ENCODE measurements at regions not wholly inside any gene's neighbourhood (a gene's known extent, or its start where the extent isn't known, plus 50 kb on each side); places are given as distances from the start of the nearest gene placed in this dataset.
A peak's percentile ranks its signal among the peaks of the same experiment; 100 is the strongest.

DNA sequence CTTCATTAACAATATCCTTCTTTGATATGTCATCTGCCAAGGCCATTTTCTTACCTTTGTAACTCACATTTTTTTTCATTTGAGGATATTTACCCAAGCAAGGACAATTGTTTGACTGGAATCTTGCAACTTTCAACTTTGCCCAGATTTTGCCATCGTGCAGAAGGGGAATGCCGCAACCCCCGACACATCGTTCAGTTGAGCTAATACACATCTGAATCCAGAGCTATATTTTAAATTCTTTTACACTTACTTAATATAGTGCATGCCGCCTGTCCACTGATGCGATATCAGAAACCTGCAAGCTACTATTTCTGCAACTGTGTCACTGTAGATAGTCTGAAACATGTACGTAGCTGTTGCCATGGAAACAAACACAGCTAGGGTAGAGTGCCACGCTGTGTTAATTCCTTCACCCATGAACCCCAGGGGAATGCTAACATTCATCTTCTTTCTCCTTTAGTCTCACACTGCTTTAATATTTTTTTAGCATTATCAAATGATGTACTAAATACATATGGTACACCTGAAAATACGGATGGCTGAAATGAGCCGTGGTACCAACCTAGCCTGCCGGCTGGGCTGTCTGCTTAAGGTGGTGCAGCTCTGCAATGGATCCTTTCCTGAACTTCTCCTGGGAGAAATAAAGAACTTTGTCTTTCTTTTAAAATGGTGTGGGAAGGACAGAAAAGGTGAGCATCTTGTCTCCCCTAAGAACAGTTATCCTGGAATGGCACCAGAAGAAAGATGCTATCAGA is 77.0 kb upstream of the FOXN3 start:
- no peak for DNase-seq (ENCODE audit: missing footprints)
- ATAC-seq = no peak
- intact Hi-C loops (cut with DNase I) = no loop called here

DNA sequence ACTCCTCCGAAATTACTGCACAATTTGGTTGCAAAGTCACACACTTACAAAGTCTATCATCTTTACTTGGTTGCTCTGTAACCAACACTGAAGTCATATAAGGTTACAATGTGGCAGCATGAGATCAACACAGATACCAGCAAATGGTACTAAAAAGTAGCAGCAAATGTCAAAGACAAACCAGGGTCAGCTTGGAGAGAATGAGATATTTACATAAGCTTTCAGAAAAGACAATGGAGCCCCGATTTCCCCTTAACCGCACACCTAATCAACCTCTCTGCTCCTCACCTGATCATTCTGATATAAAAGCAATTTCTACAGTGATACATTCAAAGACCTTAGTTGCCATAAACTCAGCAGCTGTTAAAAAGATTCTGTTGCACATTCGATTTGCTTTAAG is 76.4 kb upstream of the FOXN3 start:
- intact Hi-C loops (cut with DNase I) = no loop called here
- DNase-seq (ENCODE audit: missing footprints) (no peak), ATAC-seq (no peak)

DNA sequence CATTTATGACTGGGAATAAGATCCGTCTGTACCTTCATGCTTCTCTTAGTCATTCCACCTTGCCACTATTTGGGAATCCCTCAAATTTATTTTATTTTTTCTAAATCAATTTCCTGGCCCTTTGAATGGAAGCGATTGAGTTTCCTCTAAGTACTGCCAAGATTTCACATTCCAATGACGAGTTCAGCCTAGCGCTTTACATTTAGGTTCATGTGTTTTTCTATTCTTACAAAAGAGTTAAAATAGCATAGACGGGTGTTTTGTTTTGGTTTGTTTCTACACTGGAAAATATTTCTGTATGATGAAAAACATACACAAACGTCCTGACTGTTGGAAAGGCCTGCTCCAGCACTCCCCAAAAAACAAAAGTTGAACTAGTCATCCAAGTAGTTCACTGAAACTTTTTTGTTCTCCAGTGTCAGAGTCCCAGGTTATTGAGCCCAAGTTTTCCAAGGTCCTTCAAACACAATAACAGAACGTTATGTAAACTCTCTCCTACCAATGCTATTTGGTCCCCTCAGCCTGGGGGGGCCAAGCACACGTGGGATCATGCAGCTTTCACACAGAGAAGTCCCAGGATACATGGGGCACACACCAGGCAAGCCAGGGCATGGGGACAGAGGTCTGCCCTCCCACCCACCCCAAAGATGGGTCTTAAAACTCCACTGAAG is 74.8 kb upstream of the FOXN3 start:
- ATAC-seq = no peak
- intact Hi-C loops (cut with DNase I) = no loop called here

DNA sequence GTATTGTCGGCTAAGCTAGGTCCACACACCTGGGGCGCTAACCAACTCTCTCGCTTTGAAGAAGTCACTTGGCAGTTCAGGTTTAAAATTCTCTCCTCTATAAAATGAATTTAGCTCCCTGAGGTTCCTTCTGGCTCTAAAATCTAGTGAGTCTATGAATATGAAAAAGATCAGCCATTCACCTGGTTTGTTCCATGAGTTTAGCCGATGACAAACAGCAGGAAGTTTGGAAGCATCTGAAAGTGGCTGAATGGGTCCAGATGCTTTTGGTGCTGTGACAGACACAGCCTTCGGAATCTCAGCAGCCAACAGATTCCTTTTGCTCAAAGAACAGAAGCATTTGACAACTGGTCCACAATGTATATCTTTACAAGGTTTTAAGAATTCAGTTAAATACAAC is 73.4 kb upstream of the FOXN3 start:
- intact Hi-C loops (cut with DNase I) = no loop called here
- ATAC-seq = no peak

More for the DNA sequence above, 74.8 kb upstream of the FOXN3 start:
- DNase-seq (ENCODE audit: missing footprints) = no peak

DNA sequence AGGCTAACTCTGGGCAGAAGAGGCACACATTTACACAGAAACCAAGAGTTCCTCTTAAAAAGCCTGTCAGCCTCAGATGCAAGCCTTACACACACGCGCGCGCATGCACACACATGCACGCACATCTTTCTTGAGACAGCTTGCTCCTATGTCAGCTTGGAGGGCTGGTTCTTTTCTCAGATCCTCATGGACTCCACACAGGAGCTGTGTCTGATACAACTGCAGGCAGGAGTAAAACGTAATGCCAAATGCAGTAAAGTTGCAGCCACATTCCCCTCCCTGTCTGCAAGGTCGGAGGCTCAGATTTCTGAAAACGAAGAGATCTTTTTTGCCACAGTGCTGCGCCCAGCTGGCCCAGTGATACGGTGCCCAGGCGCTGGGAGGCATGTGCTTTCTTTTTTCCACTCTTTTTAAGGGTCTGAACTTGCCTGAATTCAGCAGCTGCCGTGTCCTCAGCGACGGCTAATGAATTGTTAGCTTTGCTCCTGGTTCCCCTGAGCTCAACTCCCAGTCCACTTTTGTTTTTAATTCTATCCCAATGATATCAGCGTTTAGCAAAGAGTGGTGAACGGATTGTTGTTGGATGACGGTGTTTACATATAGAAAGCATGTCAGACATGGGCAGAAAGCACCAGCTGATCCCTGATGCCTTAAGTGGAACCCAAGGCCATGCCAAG is 72.9 kb upstream of the FOXN3 start:
- DNase-seq (ENCODE audit: missing footprints) (no peak), ATAC-seq (no peak)
- intact Hi-C loops (cut with DNase I) = no loop called here

More for the DNA sequence above, 73.4 kb upstream of the FOXN3 start:
- no peak for DNase-seq (ENCODE audit: missing footprints)

DNA sequence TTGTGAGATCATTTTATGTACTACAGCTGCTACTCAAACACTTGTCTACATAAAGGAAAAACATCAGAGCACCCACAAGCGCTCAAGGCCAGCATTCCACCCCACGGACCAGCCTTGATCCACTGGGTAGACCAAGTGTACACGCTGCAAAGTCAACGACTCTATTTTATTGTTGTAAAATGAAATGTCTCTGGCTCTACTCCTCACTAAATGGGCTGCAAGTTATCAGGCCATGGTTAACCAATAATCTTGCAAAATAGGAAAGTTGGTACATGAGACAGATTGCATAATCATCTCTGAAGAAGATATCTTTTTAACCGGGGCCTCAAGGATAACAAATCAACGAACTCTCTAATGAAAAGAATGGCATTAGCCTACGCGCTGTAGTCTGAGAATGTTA is 69.9 kb upstream of the FOXN3 start:
- peak; percentile 58 for ATAC-seq
- DNase-seq (ENCODE audit: missing footprints) = no peak
- intact Hi-C loops (cut with DNase I) = no loop called here

DNA sequence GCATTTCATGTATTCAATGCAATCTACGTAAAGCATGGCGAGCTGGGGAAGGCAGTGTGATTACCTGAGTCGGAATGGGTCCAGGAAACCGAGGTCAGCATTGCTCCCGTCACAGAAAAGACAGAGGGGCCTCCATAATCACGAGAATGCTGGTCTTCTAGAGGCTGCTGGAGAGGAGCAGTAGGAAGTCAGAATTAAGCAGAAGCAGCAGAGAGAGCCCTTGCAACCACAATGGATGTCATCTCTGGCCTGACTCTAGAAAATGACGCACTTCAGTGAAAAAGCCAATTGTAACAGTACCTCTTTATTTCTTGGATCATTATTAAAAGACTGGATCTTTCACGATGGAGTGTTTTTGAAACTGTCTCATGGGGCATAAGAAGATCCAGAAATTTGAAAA is 69.5 kb upstream of the FOXN3 start:
- intact Hi-C loops (cut with DNase I) = no loop called here
- DNase-seq (ENCODE audit: missing footprints) (no peak), ATAC-seq (peak; percentile 57)

DNA sequence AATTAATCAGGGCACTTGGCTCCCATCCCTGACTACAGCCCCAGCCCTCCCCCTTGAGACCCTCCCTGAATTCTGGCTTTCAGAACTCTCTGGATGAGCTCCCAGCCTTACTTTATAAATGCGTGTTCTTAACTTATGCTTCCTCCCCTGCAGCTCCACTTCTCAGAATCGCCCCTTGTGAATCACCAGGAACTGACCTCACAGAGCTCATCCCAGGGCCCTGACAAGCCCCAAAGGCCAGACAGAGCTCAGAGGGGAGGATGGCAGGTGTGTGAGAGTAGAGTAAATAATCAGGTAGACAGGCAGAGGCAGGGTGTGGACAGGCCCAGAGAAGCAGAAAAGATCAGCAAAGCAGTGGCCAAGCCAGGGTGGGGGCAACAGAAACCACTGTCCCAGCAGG is 68.2 kb upstream of the FOXN3 start:
- intact Hi-C loops (cut with DNase I) = no loop called here
- DNase-seq (ENCODE audit: missing footprints) (no peak), ATAC-seq (no peak)

DNA sequence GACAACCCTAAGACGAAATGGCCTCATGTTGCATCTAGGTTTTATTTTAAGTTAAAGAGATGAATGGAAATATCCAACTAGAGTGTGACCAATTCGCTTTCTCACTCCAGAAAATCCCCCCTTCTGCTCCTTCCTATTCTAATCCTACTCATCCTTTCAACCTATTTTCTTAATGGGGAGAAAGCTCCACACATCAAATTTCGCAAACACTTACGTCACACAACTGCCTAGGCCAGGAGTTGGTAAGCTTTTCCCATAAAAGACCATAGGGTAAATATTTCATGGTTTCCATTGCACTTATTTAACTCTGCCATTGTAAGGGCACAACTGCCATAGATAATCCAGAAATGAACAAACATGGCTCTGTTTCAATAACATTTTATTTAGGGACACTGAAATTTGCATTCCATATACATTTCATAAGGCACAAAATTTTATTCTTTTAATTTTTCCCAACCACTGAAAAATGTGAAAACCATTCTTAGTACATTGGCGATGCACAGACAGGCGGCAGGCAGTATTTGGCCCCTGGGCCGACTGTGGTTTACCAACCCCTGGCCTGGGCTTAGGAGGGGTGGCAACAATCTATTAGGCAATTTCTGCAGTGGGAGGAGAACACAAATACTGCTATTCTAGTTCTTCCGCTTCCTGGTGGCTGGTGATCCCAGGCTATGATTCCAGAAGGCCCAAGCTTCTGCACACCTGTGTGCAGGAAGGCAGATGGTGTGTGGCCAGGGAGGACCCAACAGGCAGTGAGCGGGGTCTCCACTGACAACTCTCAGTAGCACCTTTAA is 67.2 kb upstream of the FOXN3 start:
- intact Hi-C loops (cut with DNase I) = no loop called here
- DNase-seq (ENCODE audit: missing footprints) (no peak), ATAC-seq (no peak)

DNA sequence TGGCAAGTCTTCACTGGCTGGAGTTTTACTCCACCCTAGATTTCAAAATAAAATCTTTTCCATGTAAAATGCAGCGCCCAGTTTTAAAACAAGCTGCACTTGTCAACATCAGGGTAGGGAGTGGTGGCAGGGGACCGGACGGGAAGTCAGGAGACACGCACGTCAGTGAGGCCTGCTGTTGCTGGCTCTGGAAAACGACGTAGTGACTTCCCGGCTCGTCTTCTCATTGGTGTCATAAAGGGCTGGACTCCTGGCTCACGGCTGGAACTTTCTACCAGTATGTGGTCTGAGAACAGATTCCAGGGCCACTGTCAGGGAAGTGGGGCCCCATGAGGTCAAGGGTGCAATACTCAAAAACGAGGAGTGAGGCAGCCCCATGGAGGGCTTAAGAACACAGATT is 64.2 kb upstream of the FOXN3 start:
- peak; percentile 86 for ATAC-seq

DNA sequence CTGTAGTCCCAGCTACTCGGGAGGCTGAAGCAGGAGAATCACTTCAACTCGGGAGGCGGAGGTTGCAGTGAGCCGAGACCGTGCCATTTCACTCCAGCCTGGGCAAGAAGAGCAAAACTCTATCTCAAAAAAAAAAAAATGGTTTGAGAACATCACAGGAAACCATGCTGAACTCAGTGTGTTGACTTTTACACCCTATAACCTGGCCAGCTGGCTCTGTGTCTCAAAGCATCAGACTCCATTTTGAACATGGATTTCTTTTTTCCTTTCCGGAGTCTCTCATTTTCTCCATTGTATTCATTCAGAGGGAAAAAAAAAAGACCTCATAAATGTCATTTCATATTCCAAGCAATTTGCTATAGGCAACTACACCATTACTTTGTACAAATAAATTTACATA is 63.2 kb upstream of the FOXN3 start:
- DNase-seq (ENCODE audit: missing footprints) = no peak
- intact Hi-C loops (cut with DNase I) = no loop called here
- no peak for ATAC-seq

More for the DNA sequence above, 64.2 kb upstream of the FOXN3 start:
- intact Hi-C loops (cut with DNase I) = no loop called here
- peak; percentile 73 for DNase-seq (ENCODE audit: missing footprints)

DNA sequence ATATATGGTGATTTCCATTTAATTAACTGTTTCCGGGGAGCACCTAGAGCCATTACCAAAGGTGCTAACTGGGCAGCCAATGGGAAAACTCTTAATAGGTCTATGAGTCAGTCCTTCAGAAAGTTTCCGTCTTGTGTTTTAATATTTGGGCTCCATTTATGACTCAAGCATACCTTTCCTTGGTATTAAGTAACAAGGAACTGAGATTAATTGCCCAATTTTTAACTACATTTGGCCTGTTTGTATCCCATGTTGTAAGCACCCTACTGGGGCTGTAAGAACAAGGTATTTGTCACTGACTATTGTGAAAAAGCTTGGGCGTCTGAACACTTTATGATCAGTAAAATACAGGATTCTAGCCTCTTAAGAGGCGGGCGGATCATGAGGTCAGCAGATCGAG is 62.8 kb upstream of the FOXN3 start:
- intact Hi-C loops (cut with DNase I) = no loop called here
- ATAC-seq (no peak), DNase-seq (ENCODE audit: missing footprints) (no peak)

DNA sequence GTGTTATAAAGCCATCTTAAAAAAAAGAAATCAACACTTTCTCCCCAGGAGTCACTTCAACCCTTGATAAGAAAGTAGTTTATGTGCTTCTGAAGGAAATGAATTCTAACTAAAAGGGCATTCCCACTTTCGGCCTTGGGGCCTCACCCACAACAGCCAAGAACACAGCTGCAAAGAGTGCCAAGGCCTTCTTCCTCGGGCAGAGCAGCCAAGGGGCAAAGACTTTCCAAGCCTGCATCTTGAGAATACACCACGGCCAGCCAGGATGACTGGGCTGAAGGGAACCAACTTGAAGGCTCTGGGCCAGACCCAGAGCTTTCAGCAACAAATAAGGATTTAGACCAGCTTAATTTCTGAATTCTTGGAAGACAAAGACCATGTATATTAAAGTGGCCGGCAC is 60.4 kb upstream of the FOXN3 start:
- ATAC-seq = peak; percentile 50
- DNase-seq (ENCODE audit: missing footprints) = no peak

DNA sequence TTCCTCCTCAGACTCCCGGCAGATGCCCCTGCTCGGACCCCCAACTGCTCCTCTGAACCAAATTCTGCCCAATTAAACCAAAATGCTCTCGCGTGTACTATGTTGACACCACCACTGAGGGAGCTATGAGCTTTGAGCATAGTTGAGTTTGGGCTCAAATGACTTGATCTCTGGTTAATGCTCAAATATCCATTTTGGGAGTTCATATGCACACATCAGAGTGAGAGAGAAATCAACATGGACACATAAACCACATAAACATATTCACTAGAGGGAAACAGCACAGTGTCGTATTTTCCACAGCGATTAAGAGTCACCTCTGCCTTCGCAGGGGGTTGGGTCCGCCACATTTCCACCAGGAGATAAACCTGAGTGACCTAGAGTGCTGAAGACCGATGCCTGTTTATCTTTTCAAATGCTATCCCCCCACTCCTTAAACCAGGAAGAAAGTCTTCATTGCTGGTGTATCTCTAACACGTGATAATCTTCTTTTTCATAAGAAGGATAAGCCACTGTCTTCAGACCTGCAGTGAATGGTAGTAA is 59.4 kb upstream of the FOXN3 start:
- intact Hi-C loops (cut with DNase I) = no loop called here
- DNase-seq (ENCODE audit: missing footprints) = no peak
- no peak for ATAC-seq

More for the DNA sequence above, 60.4 kb upstream of the FOXN3 start:
- intact Hi-C loops (cut with DNase I) = no loop called here

DNA sequence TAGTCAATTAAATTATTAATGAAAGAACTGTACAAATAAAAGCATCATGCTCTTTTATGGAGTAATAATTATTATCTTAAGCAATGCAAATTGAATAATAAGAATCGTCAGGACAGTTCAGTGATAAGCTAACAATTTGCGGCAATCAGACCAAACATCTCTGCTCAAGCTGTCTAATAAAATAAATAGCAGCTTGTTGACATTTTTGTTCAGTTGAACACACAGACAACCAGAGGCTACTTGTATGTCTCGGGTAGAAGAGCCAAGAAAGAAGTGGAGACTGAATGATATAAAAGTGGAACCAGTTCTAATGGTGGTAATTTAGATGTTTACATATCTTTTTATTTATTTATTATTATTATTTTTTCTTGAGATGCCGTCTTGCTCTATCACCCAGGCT is 57.4 kb upstream of the FOXN3 start:
- intact Hi-C loops (cut with DNase I) = no loop called here
- no peak for ATAC-seq
- no peak for DNase-seq (ENCODE audit: missing footprints)

DNA sequence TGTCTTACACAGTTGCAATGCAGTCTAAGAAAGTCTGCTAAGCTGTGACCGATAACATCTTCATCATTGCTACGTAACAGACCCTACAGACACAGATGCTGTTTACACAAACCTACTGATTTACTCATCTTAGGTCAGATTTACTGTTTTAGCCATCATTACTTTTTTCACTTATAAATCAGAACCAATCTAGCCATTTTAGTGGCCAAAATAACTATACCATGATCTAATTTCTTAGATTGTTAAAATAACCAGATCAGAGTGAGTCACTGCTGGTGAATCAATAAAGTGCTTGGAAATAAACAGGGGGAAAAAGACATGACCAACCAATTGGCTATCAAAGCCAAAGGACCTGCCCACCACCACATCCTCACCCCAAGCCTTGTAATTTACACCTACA is 57.0 kb upstream of the FOXN3 start:
- ATAC-seq (no peak), DNase-seq (ENCODE audit: missing footprints) (no peak)
- intact Hi-C loops (cut with DNase I) = no loop called here

DNA sequence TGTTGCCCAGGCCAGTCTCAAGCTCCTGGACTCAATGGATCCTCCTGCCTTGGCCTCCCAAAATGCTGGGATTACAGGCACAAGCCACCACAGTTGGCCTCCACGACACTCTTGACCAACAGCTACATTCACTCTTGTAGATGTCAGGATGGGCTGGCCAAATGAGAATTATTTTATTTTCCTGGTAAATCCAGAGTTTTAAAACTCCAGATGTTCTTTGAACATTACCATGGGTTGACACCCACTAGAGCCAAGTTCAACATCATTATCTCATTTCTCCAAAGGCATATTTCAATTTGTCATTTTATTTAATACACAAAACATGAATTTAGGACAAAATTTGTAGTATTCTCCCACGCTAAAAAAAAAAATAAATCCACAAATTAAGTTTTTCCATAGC is 56.5 kb upstream of the FOXN3 start:
- DNase-seq (ENCODE audit: missing footprints) = no peak
- intact Hi-C loops (cut with DNase I) = no loop called here
- ATAC-seq = no peak

DNA sequence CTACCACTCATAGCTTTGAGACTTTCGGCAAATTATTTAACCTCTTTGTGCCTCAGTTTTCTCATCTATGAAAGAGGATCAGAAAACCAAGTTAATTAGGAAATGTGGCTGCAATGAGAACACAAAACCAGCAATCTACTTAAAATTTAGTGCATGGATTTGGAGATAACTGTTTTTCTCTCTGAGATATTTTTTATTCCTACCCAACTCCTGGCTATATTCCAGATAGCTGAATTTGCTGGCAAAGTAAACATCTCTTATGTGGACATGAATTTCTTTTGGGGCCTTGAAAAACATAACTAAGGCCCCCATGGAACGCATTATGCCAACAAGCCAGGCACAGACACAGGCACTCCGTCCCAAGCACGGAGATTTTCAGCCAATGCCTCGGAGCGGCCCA is 53.4 kb upstream of the FOXN3 start:
- intact Hi-C loops (cut with DNase I) = no loop called here
- no peak for ATAC-seq
- DNase-seq (ENCODE audit: missing footprints) = no peak

Measured in Right ventricle myocardium inferior (tissue), 1 donor.